ENCODE measurements at regions not wholly inside any gene's neighbourhood (a gene's known extent, or its start where the extent isn't known, plus 50 kb on each side); places are given as distances from the start of the nearest gene placed in this dataset.

DNA sequence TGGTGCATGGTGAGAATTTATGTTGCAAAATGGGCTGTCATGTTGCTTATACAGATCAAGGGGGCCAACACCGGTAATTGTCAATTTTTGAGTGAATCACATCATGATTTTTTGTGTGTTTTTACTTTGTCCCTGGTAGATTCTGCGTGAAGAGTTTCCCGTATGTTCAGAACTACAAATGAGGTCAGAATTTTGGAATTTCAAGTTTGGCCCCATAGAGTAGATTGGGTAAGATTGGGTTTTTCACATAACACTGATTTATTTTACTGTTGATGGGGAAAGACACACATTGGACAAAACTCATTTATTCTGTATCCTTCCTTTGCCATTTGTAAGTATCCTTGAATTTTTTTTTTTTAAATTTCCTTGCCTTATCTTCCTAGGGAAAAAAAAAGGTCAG is 158.5 kb upstream of the MXRA5 start:
- H4K8ac ChIP-seq (ENCODE audit: extremely low read depth, insufficient read depth, low read length), result no peak overlapping the region
- no peak overlapping the region for H3K9ac ChIP-seq (replicated peaks in 1 of 4; ENCODE audit: extremely low read depth in 1 of 4, low read depth in 3 of 4, low read length in 3 of 4)
- CTCF ChIA-PET (ENCODE audit: partially characterized antibody), result no interaction called here
- no peak overlapping the region for H3K4ac ChIP-seq (replicated peaks; ENCODE audit: insufficient read length, low read depth, low read length)
- no peak overlapping the region for H4K5ac ChIP-seq (ENCODE audit: insufficient read length, low read depth, low read length)
- WGBS, 2 experiments (ENCODE audit: extremely low coverage in 1 of 2, insufficient coverage in 1 of 2, insufficient read length in 1 of 2, insufficient replicate concordance in 2 of 2, low coverage in 1 of 2, low lambda C conversion rate in 2 of 2, missing lambda C conversion rate in 1 of 2), result 92% methylated on average over 3 of the region's 3 CpGs; no CpG with 5 or more reads in 1 of the 2 experiments
- H2BK12ac ChIP-seq (ENCODE audit: low read depth, low read length), result no peak overlapping the region
- no peak overlapping the region for H3K18ac ChIP-seq (ENCODE audit: extremely low read depth, low read length)
- no peaks in the 10 kb centered on the region for H3K36me3 ChIP-seq (ENCODE audit: control insufficient read depth in 2 of 4, insufficient read depth in 4 of 4, low read length in 3 of 4)
- H3K4me1 ChIP-seq (replicated peaks in 1 of 4; ENCODE audit: control insufficient read depth in 3 of 4, insufficient read depth in 4 of 4, low read length in 3 of 4), result no peaks in the 10 kb centered on the region
- TF ChIP-seq, protein P1, sequence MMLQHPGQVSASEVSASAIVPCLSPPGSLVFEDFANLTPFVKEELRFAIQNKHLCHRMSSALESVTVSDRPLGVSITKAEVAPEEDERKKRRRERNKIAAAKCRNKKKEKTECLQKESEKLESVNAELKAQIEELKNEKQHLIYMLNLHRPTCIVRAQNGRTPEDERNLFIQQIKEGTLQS (IDR thresholded peaks at IDR 0.05; ENCODE audit: insufficient read depth, low read depth, low read length), result no peak
- TF ChIP-seq CHD1 (IDR thresholded peaks at IDR 0.05; ENCODE audit: low read depth, low read length) (no peak), RBBP5 (IDR thresholded peaks at IDR 0.05; ENCODE audit: borderline replicate concordance, low read depth, low read length) (no peak), RFX5 (IDR thresholded peaks at IDR 0.05; ENCODE audit: borderline replicate concordance, low read depth, low read length) (no peak), SP1 (IDR thresholded peaks at IDR 0.05; ENCODE audit: low read depth, low read length) (no peak), PHF8 (conservative IDR thresholded peaks at IDR 0.05; ENCODE audit: low read depth, low read length) (no peak), HDAC2 (IDR thresholded peaks at IDR 0.05; ENCODE audit: borderline replicate concordance in 1 of 2, low read depth in 2 of 2, low read length in 2 of 2) (no peak)
- no peak overlapping the region for H3K56ac ChIP-seq (replicated peaks; ENCODE audit: insufficient read length, low read depth, low read length)
- H3K79me1 ChIP-seq (ENCODE audit: low read depth, low read length), result no peaks in the 10 kb centered on the region
- no peak overlapping the region for H3K14ac ChIP-seq (ENCODE audit: insufficient read length)
- no peak overlapping the region for H3K23ac ChIP-seq (ENCODE audit: insufficient read length)
- POLR2A ChIA-PET (ENCODE audit: partially characterized antibody), result no interaction called here
- no peaks in the 10 kb centered on the region for H3K23me2 ChIP-seq (ENCODE audit: low read depth, low read length)
- no peak overlapping the region for H2AK5ac ChIP-seq (ENCODE audit: low read depth, low read length)
- FAIRE-seq, result no peak
- no peak overlapping the region for H2BK5ac ChIP-seq (ENCODE audit: low read depth, low read length)
- no peak overlapping the region for H4K91ac ChIP-seq (replicated peaks; ENCODE audit: insufficient read length, low read length)
- no peaks in the 10 kb centered on the region for H3K9me3 ChIP-seq (ENCODE audit: insufficient read depth in 2 of 2, low read depth in 1 of 2, low read length in 1 of 2)
- no peak overlapping the region for H2BK20ac ChIP-seq (ENCODE audit: low read length)
- H2BK120ac ChIP-seq (replicated peaks; ENCODE audit: low read depth, low read length), result no peak overlapping the region
- H2BK15ac ChIP-seq (ENCODE audit: low read length), result no peak overlapping the region
- DNase-seq (ENCODE audit: low read depth in 1 of 2, low spot score in 2 of 2), result no peak
- no peak overlapping the region for H3K27ac ChIP-seq (ENCODE audit: low read depth, low read length)
- no peaks in the 10 kb centered on the region for H4K20me1 ChIP-seq (replicated peaks in 1 of 2; ENCODE audit: control insufficient read depth in 1 of 2, insufficient read depth in 2 of 2, low read length in 2 of 2)
- no peak overlapping the region for H2AFZ ChIP-seq (ENCODE audit: low read length)
- H3K4me2 ChIP-seq (ENCODE audit: insufficient read depth in 1 of 2, low read depth in 2 of 2, low read length in 2 of 2), result no peak overlapping the region
- H3K27me3 ChIP-seq (replicated peaks in 1 of 4; ENCODE audit: control insufficient read depth in 3 of 4, extremely low read depth in 1 of 4, insufficient read depth in 3 of 4, low read length in 3 of 4), result no peaks in the 10 kb centered on the region
- no peaks in the 10 kb centered on the region for H3K79me2 ChIP-seq (ENCODE audit: control insufficient read depth in 1 of 2, insufficient read depth in 2 of 2, low read length in 2 of 2)
- no peak overlapping the region for H3K4me3 ChIP-seq (ENCODE audit: extremely low read depth in 1 of 4, insufficient read depth in 2 of 4, low read depth in 3 of 4, low read length in 4 of 4)

Measured in H1 (cell line).